A549 (cell line): ENCODE measurements at regions not wholly inside any gene's neighbourhood (a gene's known extent, or its start where the extent isn't known, plus 50 kb on each side); places are given as distances from the start of the nearest gene placed in this dataset.
A peak's percentile ranks its signal among the peaks of the same experiment; 100 is the strongest.
"Not testable (repeated sequence)": the region's sequence is repeated elsewhere in the genome, so short reads cannot be mapped to it uniquely, and the experiment has no call there.

Experiments
- ATAC-seq, 2 experiments: fragments of 200-7000 bp in 1 of 2; fragments of >200 bp in 1 of 2; cut with Nextera tagmentation in 1 of 2; cut with Tn5 transposase in 1 of 2; 3 replicates each; pipeline versions ENCODE4 v1.8.0 to v1.9.1; 2018 to 2020; ENCODE audit warnings: mild to moderate bottlenecking in 1 of 2, moderate library complexity in 1 of 2
- CTCF ChIA-PET: fragments of 300-600 bp; sonication (Branson Sonifier 250); formaldehyde crosslinking; extraction: SDS; loops from one replicate; lab custom pipeline; 2021; ENCODE audit warnings: antibody characterized with exemption, inconsistent platforms; lab: Yijun Ruan, JAX
- POLR2A ChIA-PET: fragments of 350-600 bp; formaldehyde crosslinking; extraction: SDS; loops from one replicate; lab custom pipeline; 2021; ENCODE audit warnings: antibody characterized with exemption, inconsistent platforms; lab: Yijun Ruan, JAX
- DNase-seq, 2 experiments: peaks; one replicate each; pipeline versions ENCODE4 v3.0.0 to v3.0.0-alpha.2; 2011 to 2016; ENCODE audit warnings: low read depth in 1 of 2, low spot score in 1 of 2
- FAIRE-seq: peaks from 2 replicates; lab custom pipeline; 2011; peaks lifted over from hg19 to GRCh38; lab: Jason Lieb, UNC
- H3K27ac ChIP-seq, 2 experiments: fragments of >200 bp; sonication (Bioruptor Twin); formaldehyde crosslinking; 3 replicates each; pipeline ENCODE4 v1.5.1; 2016 to 2017
- H3K4me1 ChIP-seq: fragments of >200 bp; sonication (Bioruptor Twin); formaldehyde crosslinking; 3 replicates; pipeline ENCODE4 v1.6.1; 2016
- H3K4me2 ChIP-seq: fragments of >200 bp; sonication (Bioruptor Twin); formaldehyde crosslinking; 3 replicates; pipeline ENCODE4 v1.6.1; 2016
- H3K4me3 ChIP-seq: fragments of >200 bp; sonication (Bioruptor Twin); formaldehyde crosslinking; 3 replicates; pipeline ENCODE4 v1.5.1; 2016
- H3K9me3 ChIP-seq: fragments of >200 bp; sonication (Bioruptor Twin); formaldehyde crosslinking; 3 replicates; pipeline ENCODE4 v1.6.1; 2016
- CBX8 ChIP-seq: fragments of 200-600 bp; sonication (generic); IDR thresholded peaks from 2 replicates; pipeline ENCODE4 v1.6.1; 2016
- CEBPB ChIP-seq, 2 experiments: fragments of >200 bp in 1 of 2; sonication (Bioruptor Twin) in 1 of 2; formaldehyde crosslinking in 1 of 2; IDR thresholded peaks; 2 replicates each; pipeline ENCODE4 v1.6.1; 2012 to 2016
- EHF ChIP-seq: fragments of 250-450 bp; sonication (Bioruptor Pico); IDR thresholded peaks from 2 replicates; pipeline ENCODE4 v1.5.0; 2020; ENCODE audit warnings: mild to moderate bottlenecking
- EP300 ChIP-seq, 2 experiments: fragments of >200 bp; sonication (Bioruptor Twin); formaldehyde crosslinking; IDR thresholded peaks; 2 replicates in 1 of 2; 3 replicates in 1 of 2; pipeline ENCODE4 v1.6.1; 2016 to 2017
- FOSL2 ChIP-seq, 2 experiments: fragments of 450-650 bp in 1 of 2; fragments of >200 bp in 1 of 2; sonication (Bioruptor Twin) in 1 of 2; formaldehyde crosslinking; IDR thresholded peaks; 2 replicates each; pipeline versions ENCODE4 v1.5.0 to v1.6.1; 2016 to 2020; ENCODE audit warnings: mild to moderate bottlenecking in 1 of 2, moderate library complexity in 1 of 2
- FOXS1 ChIP-seq: fragments of 250-450 bp; sonication (Bioruptor Pico); IDR thresholded peaks from 2 replicates; pipeline ENCODE4 v1.5.0; 2020; ENCODE audit warnings: mild to moderate bottlenecking, moderate library complexity
- JUN ChIP-seq, 2 experiments: fragments of >200 bp; sonication (Bioruptor Twin); formaldehyde crosslinking; IDR thresholded peaks; 2 replicates in 1 of 2; 3 replicates in 1 of 2; pipeline ENCODE4 v1.6.1; 2016 to 2017
- JUNB ChIP-seq: fragments of >200 bp; sonication (Bioruptor Twin); formaldehyde crosslinking; IDR thresholded peaks from 2 replicates; pipeline ENCODE4 v1.6.1; 2016
- MAFK ChIP-seq: fragments of 450-650 bp; IDR thresholded peaks from 2 replicates; pipeline ENCODE4 v1.6.1; 2014; ENCODE audit not compliant: partially characterized antibody
- MAZ ChIP-seq: fragments of 150-350 bp; IDR thresholded peaks from 2 replicates; pipeline ENCODE4 v1.6.1; 2014; ENCODE audit warnings: antibody characterized with exemption, low read depth, low read length, borderline replicate concordance
- NFE2L2 ChIP-seq: fragments of 150-350 bp; conservative IDR thresholded peaks from 2 replicates; pipeline ENCODE4 v1.6.1; 2014; ENCODE audit warnings: low read length
- POLR2A ChIP-seq: IDR thresholded peaks from 2 replicates; pipeline ENCODE4 v1.6.1; 2012; ENCODE audit warnings: mild to moderate bottlenecking, low read length
- RARB ChIP-seq: fragments of 250-450 bp; sonication (Bioruptor Pico); IDR thresholded peaks from 2 replicates; pipeline ENCODE4 v1.8.0; 2021; ENCODE audit warnings: mild to moderate bottlenecking, moderate library complexity
- RFX5 ChIP-seq: fragments of 450-650 bp; IDR thresholded peaks from 2 replicates; pipeline ENCODE4 v1.7.1; 2014; ENCODE audit warnings: antibody characterized with exemption, mild to moderate bottlenecking, moderate library complexity
- ZC3H11A ChIP-seq: fragments of 450-650 bp; IDR thresholded peaks from 2 replicates; pipeline ENCODE4 v1.6.1; 2014; ENCODE audit warnings: antibody characterized with exemption, mild to moderate bottlenecking
- ZNF302 ChIP-seq: fragments of 250-450 bp; sonication (Bioruptor Pico); IDR thresholded peaks from 2 replicates; pipeline ENCODE4 v1.9.0; 2021; ENCODE audit warnings: inconsistent platforms, mild to moderate bottlenecking, moderate library complexity
- WGBS: methylation state at CpG from one replicate; pipeline ENCODE4 v1.1.6; 2017; ENCODE audit errors: missing lambda C conversion rate; 5-methylcytosine and 5-hydroxymethylcytosine counted together
- TF ChIP-seq, protein P1 (sequence below): fragments of 450-650 bp; IDR thresholded peaks from 2 replicates; pipeline ENCODE4 v1.6.1; 2014; ENCODE audit warnings: antibody characterized with exemption
- TF ChIP-seq, protein P2 (sequence below): fragments of >200 bp; sonication (Bioruptor Twin); formaldehyde crosslinking; IDR thresholded peaks from 3 replicates; pipeline ENCODE4 v1.5.1; 2016
- TF ChIP-seq, protein P3 (sequence below): IDR thresholded peaks from 2 replicates; pipeline ENCODE4 v1.6.1; 2012
- TF ChIP-seq, protein P4 (sequence below): fragments of 150-350 bp; IDR thresholded peaks from 2 replicates; pipeline ENCODE4 v1.6.1; 2014; ENCODE audit warnings: low read depth, mild to moderate bottlenecking, low read length
- TF ChIP-seq, protein P5 (sequence below): fragments of 200-600 bp; sonication (generic); IDR thresholded peaks from 2 replicates; pipeline ENCODE4 v1.6.1; 2016; ENCODE audit warnings: antibody characterized with exemption, mild to moderate bottlenecking, moderate library complexity

DNA sequence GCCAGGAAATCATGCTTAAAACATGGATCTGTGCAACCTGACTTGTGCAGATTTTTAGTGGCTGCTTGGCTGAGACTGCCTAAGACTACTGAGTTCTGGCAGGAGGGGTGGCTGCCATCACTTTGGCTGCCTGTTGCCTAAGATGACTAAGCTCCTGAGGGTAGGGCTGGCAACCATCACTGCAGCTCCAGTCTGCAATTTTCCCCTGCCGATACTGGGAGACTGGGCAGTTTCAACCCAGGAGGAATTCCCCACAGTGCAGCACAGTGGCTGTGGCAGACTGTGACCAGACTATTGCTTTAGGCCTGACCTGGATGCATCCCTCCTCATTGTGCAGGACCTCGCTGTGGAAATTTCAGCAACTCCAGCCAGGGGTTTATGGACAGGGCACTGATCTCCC lies 544.9 kb downstream of the ANKRD50 start:
- FAIRE-seq (no peak), ATAC-seq (no peak), DNase-seq (no peak)
- 83% methylated on average over 1 of the region's 2 CpGs for WGBS
- CTCF ChIA-PET = interaction anchor here (0.6 kb wide), 1 partner anchor 422 kb away, joined by 3 read pairs; no protein-coding TSS in a partner anchor
- POLR2A ChIA-PET = no interaction called here
- Histone ChIP-seq H3K27ac (no peak overlapping the region), H3K4me3 (no peak overlapping the region), H3K4me2 (no peak overlapping the region), H3K9me3 (no peaks in the 10 kb centered on the region), H3K4me1 (no peaks in the 10 kb centered on the region)
- TF ChIP-seq, protein P1, sequence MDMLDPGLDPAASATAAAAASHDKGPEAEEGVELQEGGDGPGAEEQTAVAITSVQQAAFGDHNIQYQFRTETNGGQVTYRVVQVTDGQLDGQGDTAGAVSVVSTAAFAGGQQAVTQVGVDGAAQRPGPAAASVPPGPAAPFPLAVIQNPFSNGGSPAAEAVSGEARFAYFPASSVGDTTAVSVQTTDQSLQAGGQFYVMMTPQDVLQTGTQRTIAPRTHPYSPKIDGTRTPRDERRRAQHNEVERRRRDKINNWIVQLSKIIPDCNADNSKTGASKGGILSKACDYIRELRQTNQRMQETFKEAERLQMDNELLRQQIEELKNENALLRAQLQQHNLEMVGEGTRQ = no peak
- TF ChIP-seq, protein P2, sequence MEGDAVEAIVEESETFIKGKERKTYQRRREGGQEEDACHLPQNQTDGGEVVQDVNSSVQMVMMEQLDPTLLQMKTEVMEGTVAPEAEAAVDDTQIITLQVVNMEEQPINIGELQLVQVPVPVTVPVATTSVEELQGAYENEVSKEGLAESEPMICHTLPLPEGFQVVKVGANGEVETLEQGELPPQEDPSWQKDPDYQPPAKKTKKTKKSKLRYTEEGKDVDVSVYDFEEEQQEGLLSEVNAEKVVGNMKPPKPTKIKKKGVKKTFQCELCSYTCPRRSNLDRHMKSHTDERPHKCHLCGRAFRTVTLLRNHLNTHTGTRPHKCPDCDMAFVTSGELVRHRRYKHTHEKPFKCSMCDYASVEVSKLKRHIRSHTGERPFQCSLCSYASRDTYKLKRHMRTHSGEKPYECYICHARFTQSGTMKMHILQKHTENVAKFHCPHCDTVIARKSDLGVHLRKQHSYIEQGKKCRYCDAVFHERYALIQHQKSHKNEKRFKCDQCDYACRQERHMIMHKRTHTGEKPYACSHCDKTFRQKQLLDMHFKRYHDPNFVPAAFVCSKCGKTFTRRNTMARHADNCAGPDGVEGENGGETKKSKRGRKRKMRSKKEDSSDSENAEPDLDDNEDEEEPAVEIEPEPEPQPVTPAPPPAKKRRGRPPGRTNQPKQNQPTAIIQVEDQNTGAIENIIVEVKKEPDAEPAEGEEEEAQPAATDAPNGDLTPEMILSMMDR = no peak
- TF ChIP-seq MAZ (no peak), POLR2A (no peak), FOXS1 (CRISPR knock-in tag) (no peak)
- TF ChIP-seq, protein P3, sequence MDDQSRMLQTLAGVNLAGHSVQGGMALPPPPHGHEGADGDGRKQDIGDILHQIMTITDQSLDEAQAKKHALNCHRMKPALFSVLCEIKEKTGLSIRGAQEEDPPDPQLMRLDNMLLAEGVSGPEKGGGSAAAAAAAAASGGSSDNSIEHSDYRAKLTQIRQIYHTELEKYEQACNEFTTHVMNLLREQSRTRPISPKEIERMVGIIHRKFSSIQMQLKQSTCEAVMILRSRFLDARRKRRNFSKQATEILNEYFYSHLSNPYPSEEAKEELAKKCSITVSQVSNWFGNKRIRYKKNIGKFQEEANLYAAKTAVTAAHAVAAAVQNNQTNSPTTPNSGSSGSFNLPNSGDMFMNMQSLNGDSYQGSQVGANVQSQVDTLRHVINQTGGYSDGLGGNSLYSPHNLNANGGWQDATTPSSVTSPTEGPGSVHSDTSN = no peak

DNA sequence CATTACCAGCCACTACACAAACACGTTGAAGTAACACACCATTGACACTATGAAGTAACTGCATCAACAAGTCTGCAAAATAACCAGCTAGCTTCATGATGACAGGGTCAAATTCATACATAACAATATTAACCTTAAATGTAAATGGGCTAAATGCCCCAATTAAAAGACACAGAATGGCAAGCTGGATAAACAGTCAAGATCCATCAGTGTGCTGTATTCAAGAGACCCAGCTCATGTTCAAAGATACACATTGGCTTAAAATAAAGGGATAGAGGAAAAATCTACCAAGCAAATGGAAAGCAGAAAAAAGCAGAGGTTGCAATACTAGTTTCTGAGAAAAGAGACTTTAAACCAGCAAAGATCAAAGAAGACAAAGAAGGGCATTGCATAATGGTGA lies 543.0 kb downstream of the ANKRD50 start:
- POLR2A ChIA-PET, H3K4me3 ChIP-seq, H3K4me2 ChIP-seq, H3K27ac ChIP-seq, CTCF ChIA-PET, DNase-seq, H3K9me3 ChIP-seq, H3K4me1 ChIP-seq, FAIRE-seq, ATAC-seq: not testable (repeated sequence)
- WGBS = 0% methylated on average over 1 of the region's 1 CpG

DNA sequence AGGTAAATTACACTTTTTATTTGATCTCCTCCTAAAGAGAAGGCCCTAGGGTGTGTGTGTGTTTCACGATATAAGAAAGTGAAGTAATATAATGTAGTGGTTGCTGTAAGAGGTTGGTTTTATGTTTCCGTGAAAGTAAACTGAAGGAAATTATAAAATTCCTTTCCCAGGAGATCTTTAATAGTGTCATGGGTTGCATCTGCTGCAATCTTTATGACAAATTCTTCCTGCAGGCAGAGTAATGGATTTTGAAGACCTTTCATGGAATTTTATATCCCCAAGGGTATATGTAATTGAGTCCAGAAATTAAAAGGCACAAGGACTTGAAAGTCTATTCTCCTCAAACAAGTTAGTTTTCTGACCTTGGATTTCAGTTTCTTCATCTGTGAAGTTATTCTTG lies 538.6 kb downstream of the ANKRD50 start:
- POLR2A ChIA-PET = no interaction called here
- no peak for ATAC-seq
- WGBS = 84% methylated on average over 2 of the region's 2 CpGs
- no peak overlapping the region for H3K4me3 ChIP-seq
- no peak overlapping the region for H3K4me2 ChIP-seq
- peaks cover 11% of the 10 kb centered on the region; the same call in 2 of the 3 replicates for H3K4me1 ChIP-seq
- H3K27ac ChIP-seq = no peak overlapping the region
- no peaks in the 10 kb centered on the region for H3K9me3 ChIP-seq
- no peak for TF ChIP-seq EHF (CRISPR knock-in tag)
- no peak for TF ChIP-seq EP300 (IDR thresholded peaks at IDR 0.05)
- TF ChIP-seq RARB (CRISPR knock-in tag) = no peak
- TF ChIP-seq CEBPB (IDR thresholded peaks at IDR 0.05) = no peak
- TF ChIP-seq ZC3H11A = no peak
- no peak for TF ChIP-seq RFX5
- TF ChIP-seq, protein P4, sequence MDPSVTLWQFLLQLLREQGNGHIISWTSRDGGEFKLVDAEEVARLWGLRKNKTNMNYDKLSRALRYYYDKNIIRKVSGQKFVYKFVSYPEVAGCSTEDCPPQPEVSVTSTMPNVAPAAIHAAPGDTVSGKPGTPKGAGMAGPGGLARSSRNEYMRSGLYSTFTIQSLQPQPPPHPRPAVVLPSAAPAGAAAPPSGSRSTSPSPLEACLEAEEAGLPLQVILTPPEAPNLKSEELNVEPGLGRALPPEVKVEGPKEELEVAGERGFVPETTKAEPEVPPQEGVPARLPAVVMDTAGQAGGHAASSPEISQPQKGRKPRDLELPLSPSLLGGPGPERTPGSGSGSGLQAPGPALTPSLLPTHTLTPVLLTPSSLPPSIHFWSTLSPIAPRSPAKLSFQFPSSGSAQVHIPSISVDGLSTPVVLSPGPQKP = no peak
- TF ChIP-seq, all 56 proteins: peak for 0
- no peak for DNase-seq
- no peak for FAIRE-seq
- CTCF ChIA-PET = no interaction called here

DNA sequence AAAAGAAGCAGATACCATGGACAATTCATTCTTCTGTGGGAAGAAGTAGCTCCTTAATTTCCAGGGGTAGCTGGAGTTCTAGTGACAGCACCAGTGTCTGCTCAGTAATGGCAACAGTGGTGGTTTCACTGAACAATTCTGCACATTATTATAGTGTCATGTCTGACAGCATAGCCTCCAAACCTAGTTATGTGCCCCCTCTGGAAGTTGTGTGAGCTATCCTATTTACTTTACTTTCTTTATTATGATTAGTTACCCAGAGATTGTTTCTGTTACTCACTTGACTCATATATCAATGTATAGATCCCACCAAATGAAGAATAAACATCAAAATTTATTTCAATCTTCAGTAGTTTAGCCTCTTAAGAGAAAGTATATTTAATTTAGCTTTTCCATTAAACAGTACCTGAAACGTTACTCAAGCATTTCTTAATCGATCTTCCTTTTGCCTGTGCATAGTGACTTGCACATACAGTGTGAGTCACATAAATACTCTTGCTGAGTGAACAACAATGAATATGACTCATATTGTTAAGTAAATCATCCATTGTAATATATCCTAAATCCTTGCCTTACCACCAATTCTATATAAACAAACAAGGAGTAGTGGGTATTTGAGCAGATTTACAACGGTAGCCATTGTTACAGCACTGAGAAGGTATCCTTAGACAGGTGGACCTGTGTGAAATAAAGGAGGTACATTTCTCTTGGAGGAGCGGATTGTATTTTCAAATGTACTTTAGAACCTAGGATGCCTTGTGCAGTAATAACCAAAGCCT lies 534.7 kb downstream of the ANKRD50 start:
- no peak for FAIRE-seq

More for the DNA sequence above, 534.7 kb downstream of the ANKRD50 start:
- Histone ChIP-seq H3K9me3 (no peaks in the 10 kb centered on the region), H3K4me3 (no peak overlapping the region), H3K27ac (peak overlapping the region; percentile 40 to 67; a peak in 3 of 6 replicates), H3K4me1 (peaks cover 11% of the 10 kb centered on the region; the same call in 2 of the 3 replicates), H3K4me2 (peak overlapping the region; percentile 66)
- ChIA-PET CTCF (no interaction called here), POLR2A (no interaction called here)
- WGBS = 12% methylated on average over 4 of the region's 4 CpGs
- TF ChIP-seq, protein P5, sequence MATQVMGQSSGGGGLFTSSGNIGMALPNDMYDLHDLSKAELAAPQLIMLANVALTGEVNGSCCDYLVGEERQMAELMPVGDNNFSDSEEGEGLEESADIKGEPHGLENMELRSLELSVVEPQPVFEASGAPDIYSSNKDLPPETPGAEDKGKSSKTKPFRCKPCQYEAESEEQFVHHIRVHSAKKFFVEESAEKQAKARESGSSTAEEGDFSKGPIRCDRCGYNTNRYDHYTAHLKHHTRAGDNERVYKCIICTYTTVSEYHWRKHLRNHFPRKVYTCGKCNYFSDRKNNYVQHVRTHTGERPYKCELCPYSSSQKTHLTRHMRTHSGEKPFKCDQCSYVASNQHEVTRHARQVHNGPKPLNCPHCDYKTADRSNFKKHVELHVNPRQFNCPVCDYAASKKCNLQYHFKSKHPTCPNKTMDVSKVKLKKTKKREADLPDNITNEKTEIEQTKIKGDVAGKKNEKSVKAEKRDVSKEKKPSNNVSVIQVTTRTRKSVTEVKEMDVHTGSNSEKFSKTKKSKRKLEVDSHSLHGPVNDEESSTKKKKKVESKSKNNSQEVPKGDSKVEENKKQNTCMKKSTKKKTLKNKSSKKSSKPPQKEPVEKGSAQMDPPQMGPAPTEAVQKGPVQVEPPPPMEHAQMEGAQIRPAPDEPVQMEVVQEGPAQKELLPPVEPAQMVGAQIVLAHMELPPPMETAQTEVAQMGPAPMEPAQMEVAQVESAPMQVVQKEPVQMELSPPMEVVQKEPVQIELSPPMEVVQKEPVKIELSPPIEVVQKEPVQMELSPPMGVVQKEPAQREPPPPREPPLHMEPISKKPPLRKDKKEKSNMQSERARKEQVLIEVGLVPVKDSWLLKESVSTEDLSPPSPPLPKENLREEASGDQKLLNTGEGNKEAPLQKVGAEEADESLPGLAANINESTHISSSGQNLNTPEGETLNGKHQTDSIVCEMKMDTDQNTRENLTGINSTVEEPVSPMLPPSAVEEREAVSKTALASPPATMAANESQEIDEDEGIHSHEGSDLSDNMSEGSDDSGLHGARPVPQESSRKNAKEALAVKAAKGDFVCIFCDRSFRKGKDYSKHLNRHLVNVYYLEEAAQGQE = no peak
- peak; percentile 80 for TF ChIP-seq MAFK
- TF ChIP-seq JUN (IDR thresholded peaks at IDR 0.05) = no peak
- TF ChIP-seq NFE2L2 = peak; percentile 82
- TF ChIP-seq CBX8 = no peak
- peak; percentile 46; the same call in 1 of the 2 replicates for TF ChIP-seq FOSL2 (IDR thresholded peaks at IDR 0.05)
- TF ChIP-seq FOSL2 (CRISPR knock-in tag; IDR thresholded peaks at IDR 0.05) = peak; percentile 93
- peak; percentile 39; the same call in 1 of the 2 replicates for TF ChIP-seq JUNB
- TF ChIP-seq ZNF302 (CRISPR knock-in tag) = no peak
- peak in 1 of 2 experiments; percentile 24; a peak in 1 of 4 replicates for TF ChIP-seq CEBPB (IDR thresholded peaks at IDR 0.05)
- DNase-seq (peak; percentile 12 to 66), ATAC-seq (peak; percentile 90 to 94)
